ENCODE measurements at regions not wholly inside any gene's neighbourhood (a gene's known extent, or its start where the extent isn't known, plus 50 kb on each side); places are given as distances from the start of the nearest gene placed in this dataset.

- no peaks in the 10 kb centered on the region for H3K9me3 ChIP-seq
- peaks cover 7 to 22% (median 11%) of the 10 kb centered on the region in 3 donors for H3K4me1 ChIP-seq
- intact Hi-C loops (cut with DNase I) = no loop called here
- peaks cover 0 to 55% (median 0%) of the 10 kb centered on the region in 4 donors for H3K27me3 ChIP-seq
- H3K36me3 ChIP-seq = no peaks in the 10 kb centered on the region
- no peak overlapping the region for H3K27ac ChIP-seq
- no peak for DNase-seq
- 78 to 82% methylated on average over 6 of the region's 6 CpGs for WGBS, 2 donors
- H3K4me3 ChIP-seq = no peak overlapping the region
- TF ChIP-seq POLR2A (IDR thresholded peaks at IDR 0.05) = no peak
- no peak for TF ChIP-seq CTCF (IDR thresholded peaks at IDR 0.05)
These were observed 240.8 kb downstream of the ANKRD60 start for GRCh38 chr20:57987659-57988058.

DNA sequence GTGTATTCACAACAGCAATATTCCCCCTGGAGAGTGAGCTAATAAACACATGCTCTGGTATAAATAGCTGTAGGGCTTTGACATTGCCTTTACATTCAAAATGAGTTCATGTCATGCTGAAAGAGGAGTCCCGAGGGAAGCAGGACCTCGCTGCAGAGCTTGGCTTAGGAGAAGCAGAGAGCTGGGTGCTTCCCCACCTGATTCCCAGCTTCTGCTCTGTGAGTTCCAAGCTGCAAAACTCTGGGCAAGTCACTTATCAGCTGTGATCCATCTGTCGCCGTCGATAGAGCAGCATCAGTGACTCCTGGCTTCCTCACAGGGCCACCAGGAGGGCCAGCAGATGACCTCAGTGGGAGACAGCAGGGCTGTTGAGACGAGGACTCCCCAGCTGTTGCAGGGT lies 241.8 kb downstream of the ANKRD60 start:
- Histone ChIP-seq H3K27me3 (peaks cover 0 to 47% (median 0%) of the 10 kb centered on the region in 4 donors), H3K4me1 (peaks cover 7 to 17% (median 11%) of the 10 kb centered on the region in 3 donors), H3K27ac (no peak overlapping the region), H3K4me3 (no peak overlapping the region), H3K9me3 (no peaks in the 10 kb centered on the region), H3K36me3 (no peaks in the 10 kb centered on the region)
- DNase-seq = no peak
- WGBS, 2 donors = 61 to 72% methylated on average over 2 to 3 of the region's 6 CpGs
- TF ChIP-seq POLR2A (IDR thresholded peaks at IDR 0.05) = no peak
- no peak for TF ChIP-seq CTCF (IDR thresholded peaks at IDR 0.05)
- intact Hi-C loops (cut with DNase I) = no loop called here

GRCh38 chr20:57985278-57985677 lies 243.2 kb downstream of the ANKRD60 start:
- H3K4me3 ChIP-seq = no peak overlapping the region
- no peaks in the 10 kb centered on the region for H3K36me3 ChIP-seq
- 44 to 58% methylated on average over 5 of the region's 5 CpGs for WGBS, 2 donors
- TF ChIP-seq POLR2A (IDR thresholded peaks at IDR 0.05) (no peak), CTCF (IDR thresholded peaks at IDR 0.05) (no peak)
- H3K27me3 ChIP-seq = peaks cover 0 to 35% (median 0%) of the 10 kb centered on the region in 4 donors
- intact Hi-C loops (cut with DNase I) = no loop called here
- no peak for DNase-seq
- H3K9me3 ChIP-seq = no peaks in the 10 kb centered on the region
- H3K4me1 ChIP-seq = peaks cover 0 to 3% (median 0%) of the 10 kb centered on the region in 3 donors
- no peak overlapping the region for H3K27ac ChIP-seq

DNA sequence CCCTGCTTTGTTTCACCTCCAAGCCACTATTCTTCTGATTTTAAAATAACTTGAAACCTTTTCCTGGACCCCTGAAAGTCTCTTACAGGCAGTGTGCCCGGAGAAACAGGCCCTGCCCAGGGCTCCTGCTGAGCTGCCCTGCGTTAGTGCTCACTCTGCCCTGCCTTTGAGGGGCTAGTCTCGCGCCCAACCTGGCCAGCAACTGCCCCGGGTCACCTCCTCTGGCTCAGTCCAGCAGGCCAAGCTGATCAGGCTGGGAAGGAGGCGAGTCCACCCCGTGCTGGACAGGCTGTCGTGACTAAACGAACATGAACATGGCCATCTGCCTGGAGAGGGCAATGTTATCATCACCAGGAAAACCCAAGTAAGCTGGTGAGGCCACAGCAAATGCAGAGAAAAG lies 245.4 kb downstream of the ANKRD60 start:
- H3K27ac ChIP-seq = no peak overlapping the region
- no peaks in the 10 kb centered on the region for H3K4me1 ChIP-seq
- peaks cover 0 to 19% (median 0%) of the 10 kb centered on the region in 4 donors for H3K27me3 ChIP-seq
- TF ChIP-seq CTCF (IDR thresholded peaks at IDR 0.05) (no peak), POLR2A (IDR thresholded peaks at IDR 0.05) (no peak)
- H3K9me3 ChIP-seq = no peaks in the 10 kb centered on the region
- DNase-seq = no peak
- H3K36me3 ChIP-seq = no peaks in the 10 kb centered on the region
- intact Hi-C loops (cut with DNase I) = no loop called here
- no peak overlapping the region for H3K4me3 ChIP-seq
- WGBS, 2 donors = 59 to 90% methylated on average over 2 to 6 of the region's 9 CpGs

DNA sequence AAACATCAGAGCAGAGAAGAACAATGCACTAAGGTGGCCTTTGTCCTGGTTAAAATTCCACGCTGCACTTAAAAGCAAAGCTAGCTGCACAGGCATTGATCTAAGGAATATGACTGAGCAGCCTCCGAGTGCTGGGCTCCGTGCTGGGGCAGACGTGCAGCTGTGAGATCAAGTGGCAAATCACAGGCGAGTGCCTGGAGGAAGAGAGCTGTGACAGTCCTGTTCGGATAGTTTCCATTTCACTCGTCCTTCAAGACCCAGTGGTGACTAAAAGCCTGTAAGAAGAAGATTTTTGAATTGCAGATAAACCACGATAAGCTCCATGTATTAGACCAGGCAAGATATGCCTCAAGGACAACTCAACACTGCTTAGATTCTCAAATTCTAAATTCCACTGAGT lies 247.9 kb downstream of the ANKRD60 start:
- no peak for TF ChIP-seq CTCF (IDR thresholded peaks at IDR 0.05)
- no peak for TF ChIP-seq POLR2A (IDR thresholded peaks at IDR 0.05)
- no peak overlapping the region for H3K27ac ChIP-seq
- H3K36me3 ChIP-seq = no peaks in the 10 kb centered on the region
- no peak overlapping the region for H3K4me3 ChIP-seq
- peaks cover 0 to 14% (median 0%) of the 10 kb centered on the region in 3 donors for H3K4me1 ChIP-seq
- H3K27me3 ChIP-seq = peaks cover 0 to 13% (median 0%) of the 10 kb centered on the region in 4 donors
- intact Hi-C loops (cut with DNase I) = no loop called here
- WGBS, 2 donors = 44 to 61% methylated on average over 3 to 7 of the region's 8 CpGs
- no peak for DNase-seq
- no peaks in the 10 kb centered on the region for H3K9me3 ChIP-seq

Measured in esophagus squamous epithelium (tissue), 5 donors.